Hematopoietic multipotent progenitor cell treated with erythropoietin and hydrocortisone succinate and interleukin-3 and kit ligand, for 6 days (in vitro differentiated cells): ENCODE measurements at regions not wholly inside any gene's neighbourhood (a gene's known extent, or its start where the extent isn't known, plus 50 kb on each side); places are given as distances from the start of the nearest gene placed in this dataset.
"Not testable (repeated sequence)": the region's sequence is repeated elsewhere in the genome, so short reads cannot be mapped to it uniquely, and the experiment has no call there.

ENCODE experiments used
- DNase-seq: peaks from one replicate; pipeline ENCODE4 v3.0.0-alpha.2; 2015

DNA sequence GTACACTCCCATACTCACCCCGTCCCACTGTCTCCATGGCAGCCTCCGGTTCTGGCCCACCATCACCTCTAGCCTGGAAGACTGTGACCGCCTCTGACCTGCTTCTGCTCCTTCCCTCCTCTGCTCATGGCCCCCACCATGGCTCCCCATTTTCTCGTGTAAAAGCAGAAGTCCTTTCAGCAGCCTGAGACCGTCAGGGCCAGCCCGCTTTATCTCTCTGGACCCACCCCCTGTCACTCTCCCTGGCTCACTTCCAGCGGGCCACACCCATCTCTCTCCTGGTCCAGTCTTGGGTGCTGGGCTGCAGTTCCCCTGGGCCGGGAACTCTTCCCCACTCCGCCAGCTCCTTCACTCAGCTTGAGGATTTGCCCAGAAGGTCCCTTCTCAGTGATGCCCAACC, 96.0 kb upstream of the RUFY1 start:
- peak; percentile 63 for DNase-seq

DNA sequence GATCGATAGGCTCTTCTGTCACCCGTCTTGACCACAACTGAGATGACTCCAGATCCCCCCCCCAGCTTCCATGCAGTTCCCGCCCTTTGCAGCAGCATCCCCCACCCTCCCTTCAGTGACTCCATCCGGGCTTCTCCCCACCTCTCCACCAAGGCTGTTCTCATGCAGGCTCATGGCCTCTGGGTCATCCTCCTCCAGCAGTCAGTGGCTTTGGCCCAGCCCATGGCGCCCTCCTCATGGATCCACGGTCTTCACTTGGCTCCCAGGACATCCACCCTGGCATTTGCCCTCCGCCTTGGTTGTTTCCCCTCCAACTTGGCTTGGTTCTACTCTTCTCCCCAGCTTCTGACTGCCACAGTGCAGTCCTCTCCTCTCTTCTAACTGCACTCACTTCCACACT, 96.7 kb upstream of the RUFY1 start:
- no peak for DNase-seq

DNA sequence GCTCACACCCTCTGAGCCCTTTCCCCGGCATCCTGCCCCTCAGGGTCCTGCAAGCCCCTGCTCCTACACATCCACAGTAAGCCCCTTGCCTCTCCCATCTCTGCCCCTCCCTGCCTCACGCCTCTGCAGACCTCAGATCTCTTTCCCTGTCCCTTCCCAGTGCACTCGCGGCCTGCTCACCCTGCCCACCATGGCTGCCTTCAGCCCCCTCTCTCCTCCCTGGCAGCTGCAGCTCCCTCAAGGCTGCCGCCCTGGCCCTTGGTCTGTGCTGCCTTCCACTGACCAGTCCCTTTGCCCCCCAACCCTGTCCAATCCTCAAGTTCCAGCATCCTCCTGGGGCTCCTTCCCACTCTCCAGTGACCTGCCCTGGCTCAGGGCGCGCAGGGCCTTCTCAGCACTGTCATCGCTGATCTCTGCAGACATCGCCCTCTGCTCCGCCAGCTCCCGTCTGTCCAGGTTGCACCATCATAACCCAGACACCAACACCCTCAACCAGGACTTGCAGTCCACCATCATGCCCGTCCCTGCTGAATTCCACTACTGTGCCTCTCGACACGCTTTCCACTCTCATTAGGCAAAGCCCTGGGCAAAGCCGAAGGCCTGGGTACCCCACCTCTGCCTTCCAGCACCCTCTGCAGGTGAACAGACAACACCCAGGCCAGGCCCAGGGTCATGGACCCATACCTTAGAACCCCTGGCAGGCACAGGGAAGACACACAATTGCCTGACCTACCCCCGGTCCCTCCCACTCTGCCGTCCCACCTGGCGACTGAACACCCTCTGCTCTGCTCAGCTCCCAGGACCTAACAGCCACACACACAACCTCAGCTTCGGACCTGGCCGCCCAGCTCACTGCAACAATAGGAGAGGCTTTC, 97.8 kb upstream of the RUFY1 start:
- no peak for DNase-seq

DNA sequence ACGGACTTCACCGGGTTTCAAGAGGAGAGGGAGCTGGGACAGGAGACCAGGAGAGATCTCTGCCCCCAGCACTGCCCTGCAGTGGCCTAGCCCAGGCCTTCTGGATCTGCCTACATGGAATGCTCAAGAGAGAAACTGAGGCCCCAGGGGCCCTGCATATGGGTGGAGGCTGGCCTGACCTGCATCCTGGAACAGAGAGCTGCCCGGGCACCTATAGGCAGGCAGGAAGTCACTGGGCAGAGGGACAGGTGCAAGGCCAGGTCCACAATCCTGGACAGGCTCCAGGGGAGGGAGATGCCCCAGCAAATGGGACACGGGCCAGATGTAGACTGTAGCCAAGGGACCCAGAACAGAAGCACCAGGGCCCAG, 98.5 kb upstream of the RUFY1 start:
- DNase-seq: no peak

DNA sequence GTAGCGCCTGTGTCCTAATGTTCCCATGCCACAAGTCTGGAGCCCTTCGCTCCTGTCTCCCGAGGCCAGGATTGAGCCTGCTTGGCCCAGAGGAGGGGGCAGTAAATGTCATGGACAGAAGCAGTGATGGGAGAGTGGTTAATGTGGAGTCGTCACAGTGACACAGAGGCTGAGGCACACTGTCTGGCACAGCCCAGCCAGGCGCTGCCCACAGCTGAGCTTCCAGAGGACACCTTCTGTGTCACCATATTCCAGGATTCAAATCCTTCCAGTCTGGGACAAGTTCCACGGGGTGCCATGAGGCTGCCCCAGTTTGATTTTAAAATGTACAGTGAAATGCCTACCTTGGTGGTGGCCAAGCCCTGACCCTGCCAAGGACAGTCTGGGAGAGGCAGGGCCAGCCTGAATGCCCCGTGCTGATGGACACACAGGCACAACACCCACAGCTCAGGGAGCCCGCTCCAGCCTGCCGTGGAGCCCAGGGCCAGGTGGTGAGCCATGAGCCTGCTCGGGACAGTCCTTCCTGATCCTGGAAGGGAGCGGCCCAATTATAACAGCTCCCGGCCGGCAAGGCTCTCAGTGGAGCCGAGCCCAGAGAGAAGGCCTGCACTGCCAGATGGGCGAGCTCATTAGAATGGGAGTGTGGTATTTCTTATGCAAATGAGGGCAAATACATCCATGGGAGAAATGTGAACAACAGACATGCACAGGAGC, 99.1 kb upstream of the RUFY1 start:
- no peak for DNase-seq

DNA sequence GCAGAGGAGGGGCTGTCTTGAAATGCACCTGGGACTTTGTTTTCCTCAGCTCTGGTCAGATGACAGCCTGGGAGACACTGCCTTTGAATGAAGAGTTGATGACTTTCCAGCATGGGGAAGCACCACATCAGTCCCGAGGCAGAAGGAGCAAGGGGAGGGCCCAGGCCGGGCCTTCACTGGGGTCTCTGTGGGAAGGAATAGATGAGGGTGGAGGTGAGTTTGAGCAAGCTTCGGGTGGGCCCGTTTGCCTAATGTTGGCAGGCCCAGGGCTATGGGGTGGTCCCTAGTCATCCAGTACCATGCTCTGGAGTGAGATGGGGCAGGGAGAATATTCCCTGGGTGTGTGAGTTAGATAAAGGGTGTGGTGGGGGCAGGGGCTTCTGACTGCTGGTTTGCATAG, 100.4 kb upstream of the RUFY1 start:
- not testable (repeated sequence) for DNase-seq

DNA sequence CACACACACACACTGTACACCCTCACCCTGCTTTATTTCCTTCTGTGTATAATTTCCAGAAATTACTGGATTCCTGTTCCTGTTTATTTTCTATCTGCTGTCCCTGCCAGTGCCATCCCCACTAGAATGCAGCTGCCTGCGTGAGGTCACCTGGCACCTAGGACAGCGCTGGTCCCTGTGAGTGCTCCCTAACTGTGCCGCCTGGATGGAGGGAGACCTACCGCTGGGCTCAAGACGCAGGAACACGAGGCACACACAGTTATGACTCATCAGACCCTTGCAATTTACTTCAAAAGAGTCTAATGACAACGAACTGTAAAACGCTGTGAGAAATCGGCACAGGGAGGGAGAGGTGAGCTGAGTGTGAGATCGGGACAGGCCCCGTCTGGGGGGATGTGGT, 102.1 kb upstream of the RUFY1 start:
- DNase-seq: not testable (repeated sequence)

DNA sequence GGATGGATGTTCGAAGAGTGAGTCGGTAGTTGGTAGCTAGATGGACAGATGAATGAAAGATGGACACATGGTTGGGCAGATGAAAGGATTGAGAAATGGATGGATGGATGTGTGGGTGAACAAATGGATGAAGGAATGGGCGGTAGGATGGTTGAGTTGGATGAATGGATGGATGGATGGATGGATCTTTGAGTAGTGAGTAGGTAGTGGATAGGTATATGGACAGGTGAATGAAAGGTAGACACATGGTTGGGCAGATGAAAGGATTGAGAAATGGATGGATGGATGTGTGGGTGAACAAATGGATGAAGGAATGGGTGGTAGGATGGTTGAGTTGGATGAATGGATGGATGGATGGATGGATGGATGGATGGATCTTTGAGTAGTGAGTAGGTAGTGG, 97.0 kb upstream of the ADAMTS2 start:
- not testable (repeated sequence) for DNase-seq

DNA sequence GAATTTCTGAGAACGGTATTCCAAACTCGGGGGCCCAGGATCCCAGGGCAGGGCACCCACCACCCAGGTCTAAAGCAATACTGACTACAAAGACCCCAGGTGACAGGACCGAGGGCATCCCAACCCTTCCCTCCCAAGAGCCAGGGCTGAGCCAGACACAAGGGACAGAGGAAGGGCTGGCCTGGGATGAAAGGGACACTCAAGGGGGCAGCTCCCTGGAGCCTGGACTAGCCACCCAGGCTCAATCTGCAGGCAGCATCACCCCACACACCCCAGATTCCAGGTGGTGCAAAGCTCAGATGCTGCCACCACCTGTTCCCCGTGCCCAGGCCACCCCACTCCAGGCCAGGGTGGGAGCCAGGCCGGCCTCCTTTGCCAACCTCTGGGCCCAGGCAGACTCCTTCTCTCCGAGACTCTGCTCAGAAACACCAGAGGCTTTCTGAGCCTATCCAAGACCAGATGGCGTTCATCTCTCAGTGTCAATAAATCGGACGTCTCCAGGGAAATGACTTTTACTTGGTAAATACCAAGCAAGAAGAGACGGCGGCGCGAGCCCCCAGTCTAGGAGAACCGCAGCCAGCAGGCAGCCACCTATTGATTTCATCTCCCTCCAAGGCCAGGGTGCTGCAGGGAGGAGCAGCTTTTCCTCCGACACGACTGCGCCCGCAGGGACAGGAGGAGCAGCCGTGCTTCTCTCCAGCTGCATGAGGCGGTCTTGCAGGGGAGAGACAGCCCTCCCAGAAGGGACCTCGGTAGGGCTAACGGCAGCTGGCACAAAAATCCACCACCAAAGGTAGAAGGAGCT, 94.1 kb upstream of the ADAMTS2 start:
- DNase-seq: no peak

DNA sequence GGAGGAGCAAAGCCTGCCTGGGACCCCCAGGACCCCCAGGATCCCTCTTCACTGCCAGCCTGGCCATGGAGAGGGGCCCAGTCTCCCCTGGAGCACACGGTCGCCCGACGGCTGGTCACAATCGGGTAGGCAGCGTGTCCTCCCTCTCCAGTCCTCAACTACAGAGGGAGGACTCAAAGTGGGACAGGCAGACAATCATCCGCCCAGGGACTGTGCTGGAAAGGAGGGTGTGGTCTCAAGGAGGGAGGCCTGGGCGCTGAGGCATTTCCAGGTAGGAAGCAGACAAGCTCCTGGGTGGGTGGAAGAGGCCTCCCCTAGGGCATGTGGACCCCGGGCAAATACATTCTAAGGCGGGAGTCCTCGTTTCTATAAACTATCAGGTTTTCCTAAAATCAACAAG, 93.2 kb upstream of the ADAMTS2 start:
- DNase-seq: no peak

DNA sequence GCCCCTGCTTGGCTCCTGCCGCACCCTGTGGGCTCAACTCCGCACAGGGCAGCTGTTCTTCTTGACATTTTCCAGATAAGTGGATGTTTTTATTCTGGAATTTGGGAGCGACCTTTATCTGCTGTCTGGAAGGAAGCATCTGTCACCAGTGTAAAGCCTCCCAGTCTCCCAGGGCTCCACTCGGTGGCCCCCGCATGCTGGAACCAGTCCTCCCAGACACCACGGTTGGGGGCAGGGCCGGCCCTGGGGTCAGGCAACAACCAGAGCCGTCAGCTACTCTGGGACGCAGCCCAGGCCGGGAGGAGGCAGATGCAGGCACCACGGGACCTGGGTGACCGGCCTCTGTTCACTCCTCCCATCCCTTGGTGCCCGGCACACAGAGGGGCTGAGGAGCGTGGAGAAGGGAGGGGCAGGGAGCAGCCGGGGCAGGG, 92.8 kb upstream of the ADAMTS2 start:
- no peak for DNase-seq

DNA sequence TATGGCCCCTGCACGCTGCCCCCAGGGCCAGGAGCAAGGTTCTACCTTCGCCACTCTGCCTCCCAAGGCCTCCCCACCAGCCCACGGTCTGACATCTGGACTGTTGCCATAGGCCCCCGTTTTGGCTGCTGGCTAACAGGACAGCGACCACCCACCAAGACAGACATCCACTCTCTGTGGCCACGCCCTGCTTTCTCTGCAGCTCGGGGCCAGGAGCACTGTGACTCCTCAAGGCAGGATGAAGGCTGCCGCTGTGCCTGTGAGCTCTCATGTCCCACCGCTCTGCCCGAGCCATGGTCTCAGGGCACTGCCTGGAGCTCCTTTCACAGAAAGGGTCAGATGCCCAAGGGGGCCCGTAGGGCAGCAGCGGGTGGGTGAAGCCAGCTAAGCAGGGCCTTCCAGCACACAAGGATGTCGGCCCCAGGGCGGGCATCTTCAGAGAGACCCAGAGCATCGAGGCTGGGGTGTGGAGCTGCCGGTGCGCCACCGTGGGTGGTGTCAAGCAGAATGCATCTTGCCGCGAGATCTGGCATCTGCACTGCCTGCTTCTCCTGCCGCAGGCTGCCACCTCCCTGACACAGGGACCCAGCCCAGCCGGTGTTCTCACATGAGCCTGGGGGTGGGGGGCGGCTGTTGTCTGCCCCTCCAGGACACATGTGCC, 92.2 kb upstream of the ADAMTS2 start:
- DNase-seq: no peak

DNA sequence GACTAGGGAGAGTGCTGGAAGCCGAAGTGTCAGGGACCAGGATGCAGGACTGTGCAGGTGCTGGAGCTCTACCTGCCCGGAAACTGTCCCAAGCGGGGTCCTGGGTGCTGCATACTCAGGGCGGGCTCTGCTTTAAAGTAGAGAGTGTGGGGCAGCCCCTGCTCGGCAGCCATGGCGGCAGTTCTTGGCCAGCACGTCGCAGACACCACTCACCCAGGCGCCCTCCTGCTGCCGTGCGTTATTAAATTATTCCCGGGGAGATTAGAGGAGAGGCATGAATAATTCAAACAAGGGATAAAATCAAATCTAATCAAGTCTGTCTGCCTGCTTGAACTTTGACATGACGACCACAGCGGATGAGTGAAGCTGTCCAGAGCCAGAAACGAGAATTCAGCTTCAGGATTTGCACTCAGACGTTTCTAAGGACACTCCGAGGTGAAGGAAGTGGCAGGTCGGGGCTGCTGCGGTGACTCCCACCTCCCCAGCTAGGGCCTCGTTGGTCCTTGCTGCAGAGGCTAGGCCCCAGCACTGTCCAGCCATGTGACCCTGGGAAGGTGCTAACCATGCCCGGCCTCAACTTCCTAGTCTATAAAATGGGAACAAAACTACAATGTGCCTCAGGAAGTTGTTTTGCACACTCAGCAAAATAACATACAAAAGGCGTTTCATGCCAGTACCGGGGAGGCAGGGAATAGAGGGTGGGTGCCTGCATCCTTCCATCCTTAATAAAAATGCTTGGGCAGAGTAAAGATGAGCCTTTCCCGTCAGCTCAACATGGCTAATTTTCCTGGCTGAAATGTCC, 91.3 kb upstream of the ADAMTS2 start:
- no peak for DNase-seq

DNA sequence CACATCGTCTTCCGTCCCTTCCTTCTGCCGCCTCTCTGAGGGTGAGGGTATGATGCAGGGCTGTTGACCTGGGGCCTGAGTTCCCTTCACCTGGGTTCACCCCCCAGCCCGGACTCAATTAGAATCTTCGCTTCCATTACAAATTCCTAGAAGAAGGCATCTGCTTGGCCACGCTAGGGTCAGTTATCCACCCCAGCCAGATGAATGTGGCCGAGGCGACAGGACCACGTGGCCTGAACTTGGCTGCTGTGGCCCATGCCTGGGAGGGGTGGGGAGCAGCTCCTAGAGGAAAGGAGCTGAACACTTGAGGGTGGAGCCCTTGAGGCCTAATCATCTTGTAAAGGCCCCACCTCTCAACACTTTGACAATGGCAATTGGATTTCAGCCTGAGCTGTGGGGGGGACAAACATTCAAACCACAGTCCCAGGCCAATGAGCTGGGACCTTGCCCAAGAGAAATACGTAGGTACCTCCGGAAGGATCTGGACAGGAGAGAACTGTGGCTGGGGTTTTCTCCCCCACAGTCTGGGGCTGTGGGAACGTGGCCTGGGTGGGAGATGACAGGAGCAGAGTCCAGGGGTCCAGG, 90.6 kb upstream of the ADAMTS2 start:
- DNase-seq: no peak

DNA sequence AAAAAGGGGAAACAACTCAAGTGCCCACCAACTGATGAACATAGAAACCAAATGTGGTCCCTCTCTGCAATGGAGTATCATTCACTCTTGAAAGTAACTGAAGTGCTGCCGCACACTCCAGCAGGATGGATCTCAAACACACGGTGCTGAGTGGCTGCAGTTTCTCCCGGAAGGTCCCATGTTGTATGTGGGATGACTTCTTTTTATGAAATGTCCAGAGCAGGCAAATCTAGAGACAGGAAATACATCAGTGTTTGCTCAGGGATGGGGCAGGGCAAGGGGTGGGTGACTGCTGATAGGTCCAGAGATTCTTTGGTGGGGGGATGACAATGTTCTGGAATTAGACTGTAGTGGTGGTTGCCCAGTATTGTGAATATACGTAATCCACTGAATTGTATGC, 89.9 kb upstream of the ADAMTS2 start:
- DNase-seq: no peak

DNA sequence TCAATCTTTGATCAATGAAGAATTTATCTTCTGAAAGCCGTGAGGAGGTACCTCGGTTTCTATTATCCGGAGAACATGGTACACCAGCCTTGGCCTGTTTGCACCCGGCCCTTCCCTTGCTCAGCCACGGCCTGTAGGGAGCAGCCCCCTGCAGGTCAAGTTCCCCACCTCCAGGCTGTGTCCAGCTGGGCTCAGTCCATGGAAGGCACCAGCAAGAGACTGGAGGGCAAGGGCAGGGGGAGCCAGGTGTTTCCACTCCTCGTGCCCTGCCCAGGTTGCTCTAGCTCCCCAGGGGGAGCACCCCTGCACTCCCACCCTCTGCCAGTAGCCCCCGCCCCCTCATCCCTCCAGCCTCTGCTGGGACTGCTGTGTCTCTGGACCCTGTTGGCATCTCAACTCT, 87.3 kb upstream of the ADAMTS2 start:
- DNase-seq: no peak

DNA sequence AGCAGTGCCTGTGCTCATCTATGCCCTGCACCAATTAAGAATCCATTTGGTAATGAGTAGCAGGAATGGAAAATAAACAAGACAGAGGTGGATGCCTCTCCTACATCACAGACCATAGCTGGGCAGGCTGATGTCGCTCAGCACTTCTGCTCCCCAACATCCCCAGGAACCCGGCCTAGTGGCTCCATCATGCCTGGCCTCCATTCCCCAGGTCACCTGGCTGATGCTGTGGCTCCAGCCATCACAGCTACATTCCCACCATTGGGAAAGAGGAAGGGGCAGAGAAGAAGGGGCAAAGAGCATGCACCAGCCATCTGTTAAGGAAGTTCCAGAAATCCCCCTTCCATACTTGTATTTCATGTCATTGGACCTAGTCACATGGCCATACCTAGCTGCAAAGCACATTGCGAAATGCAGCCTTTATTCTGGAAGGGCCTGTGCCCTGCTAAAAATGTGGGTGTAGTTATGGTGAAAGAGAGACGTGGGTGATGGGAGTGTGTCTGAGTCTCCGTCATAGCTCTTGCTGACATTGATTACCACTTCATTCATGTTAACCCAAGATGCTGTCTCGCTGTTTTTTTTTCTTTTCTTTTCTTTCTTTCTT, 86.1 kb upstream of the ADAMTS2 start:
- DNase-seq: no peak

DNA sequence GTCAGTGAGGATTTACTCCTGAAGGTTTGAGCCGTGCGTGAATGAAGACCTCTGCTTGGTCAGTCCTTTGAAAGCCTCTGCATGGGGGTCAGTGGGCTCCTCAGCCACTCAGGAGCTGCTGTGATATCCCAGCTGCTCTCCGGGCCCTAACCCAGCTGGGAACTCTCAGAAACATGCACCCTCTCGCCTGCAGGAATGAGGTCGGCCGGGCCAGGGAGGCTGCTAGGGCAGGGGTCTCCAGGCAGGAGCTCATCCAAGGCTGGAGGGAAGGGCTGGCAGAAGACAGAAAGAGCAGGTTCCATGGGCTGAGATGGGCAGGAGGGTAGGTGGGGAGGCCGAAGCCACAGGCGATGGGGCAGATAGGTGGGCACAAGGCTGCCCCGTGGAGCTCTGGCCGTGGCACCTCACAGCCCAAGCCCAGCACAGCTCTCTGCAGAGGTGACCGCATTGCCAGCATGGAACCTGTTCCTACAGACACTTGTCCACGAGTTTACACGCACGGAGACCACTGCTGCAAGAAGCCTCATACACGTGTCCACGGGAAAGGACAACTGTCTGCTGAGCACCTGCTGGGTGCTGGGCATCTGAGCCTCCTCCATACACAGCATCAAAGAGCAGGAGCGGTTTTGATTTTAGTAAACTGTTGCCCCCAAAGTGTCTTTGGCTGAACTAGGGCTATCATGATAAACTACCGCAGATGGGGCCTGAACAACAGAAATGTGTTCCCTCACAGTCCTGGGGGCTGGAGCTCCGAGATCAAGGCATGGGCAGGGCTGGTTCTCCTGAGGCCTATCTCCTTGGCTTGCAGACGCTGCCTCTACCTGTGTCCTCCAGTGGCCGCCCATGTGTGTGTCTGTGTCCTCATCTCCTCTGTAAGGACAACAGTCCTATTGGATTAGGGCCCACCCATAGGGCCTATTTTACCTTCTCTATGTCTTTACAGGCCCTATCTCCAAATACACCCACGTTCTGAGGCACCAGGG, 85.2 kb upstream of the ADAMTS2 start:
- no peak for DNase-seq

DNA sequence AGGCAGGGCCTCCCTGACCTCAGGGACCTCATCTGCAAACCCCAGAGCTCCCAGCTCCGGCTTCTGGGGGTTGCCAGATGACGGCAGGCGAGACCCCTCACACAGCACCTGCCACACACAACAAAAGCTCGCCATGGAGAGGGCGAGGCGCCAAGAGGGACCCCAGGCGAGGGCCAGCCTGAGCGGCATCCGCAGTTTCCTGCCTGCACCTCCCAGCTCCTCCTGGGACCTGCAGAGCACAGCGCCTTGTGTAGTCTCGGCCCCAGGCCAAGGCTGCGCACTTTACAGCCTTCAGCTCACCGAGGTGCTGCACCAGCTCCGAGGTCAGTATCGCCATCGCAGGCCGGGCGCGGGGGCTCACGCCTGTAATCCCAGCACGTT, 82.4 kb upstream of the ADAMTS2 start:
- no peak for DNase-seq

DNA sequence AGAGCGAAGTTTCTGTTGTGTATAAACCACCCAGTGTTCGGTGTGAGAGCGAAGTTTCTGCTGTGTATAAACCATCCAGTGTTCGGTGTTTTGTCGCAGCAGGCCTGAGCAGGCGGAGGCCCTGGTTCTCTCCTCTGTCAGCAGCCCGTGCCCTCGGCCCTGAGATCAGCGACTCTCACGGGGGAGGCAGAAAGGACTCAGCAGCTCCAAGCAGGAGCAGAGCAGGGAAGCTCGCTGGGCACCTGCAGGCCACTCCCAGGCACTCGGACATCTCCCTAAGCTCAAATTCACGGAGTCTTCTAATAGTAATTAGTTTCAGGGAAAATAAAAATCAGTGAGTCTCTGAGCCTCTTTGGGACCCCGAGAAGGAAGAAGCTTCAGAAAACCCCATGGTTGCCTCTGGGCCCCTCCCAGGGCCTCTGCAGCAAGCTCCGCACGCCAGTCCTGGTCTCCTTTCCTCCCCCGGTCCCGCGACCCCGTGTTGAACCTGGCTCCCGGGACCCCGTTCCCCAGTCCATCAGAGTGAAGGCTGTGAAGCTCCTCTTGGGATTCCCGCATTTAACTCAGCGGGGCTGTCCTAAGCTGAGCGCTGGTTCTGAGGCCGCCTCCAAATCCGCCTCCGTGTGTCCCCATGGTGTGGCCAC, 81.9 kb upstream of the ADAMTS2 start:
- no peak for DNase-seq
